ENCODE measurements at regions not wholly inside any gene's neighbourhood (a gene's known extent, or its start where the extent isn't known, plus 50 kb on each side); places are given as distances from the start of the nearest gene placed in this dataset.

- TF ChIP-seq CTCF (IDR thresholded peaks at IDR 0.05) (no peak), EZH2 (IDR thresholded peaks at IDR 0.05; ENCODE audit: borderline replicate concordance, insufficient read depth, low read depth, low read length, poor library complexity, severe bottlenecking) (no peak)
These were observed 101.4 kb upstream of the STEAP1B start for GRCh38 chr7:22601408-22601807.

Measured in B cell (primary cell).